Hematopoietic multipotent progenitor cell treated with erythropoietin and hydrocortisone succinate and interleukin-3 and kit ligand, for 6 days (in vitro differentiated cells): ENCODE measurements at regions not wholly inside any gene's neighbourhood (a gene's known extent, or its start where the extent isn't known, plus 50 kb on each side); places are given as distances from the start of the nearest gene placed in this dataset.
"Not testable (repeated sequence)": the region's sequence is repeated elsewhere in the genome, so short reads cannot be mapped to it uniquely, and the experiment has no call there.

ENCODE experiments used
- DNase-seq: peaks from one replicate; pipeline ENCODE4 v3.0.0-alpha.2; 2015

DNA sequence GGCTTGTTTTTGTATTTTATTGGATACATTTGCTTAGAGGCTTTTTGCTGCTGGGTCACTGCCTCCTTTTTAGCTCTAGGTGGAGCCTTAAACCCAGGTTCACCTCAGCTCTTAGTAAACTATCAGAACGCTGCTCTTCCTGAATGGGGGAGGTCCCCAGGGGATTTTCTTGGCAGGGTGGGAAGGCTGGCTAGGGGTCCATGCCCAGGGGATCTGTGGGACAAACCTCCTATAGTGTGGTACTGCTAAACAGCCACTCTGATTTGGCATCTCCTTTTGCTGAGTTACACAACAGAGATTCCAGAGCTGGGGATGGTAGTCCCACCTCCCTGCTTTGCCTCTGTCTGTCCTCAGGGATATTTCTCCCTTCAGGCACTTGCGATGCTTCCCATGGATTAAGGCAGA is 204.9 kb downstream of the ZIC5 start:
- DNase-seq = no peak

DNA sequence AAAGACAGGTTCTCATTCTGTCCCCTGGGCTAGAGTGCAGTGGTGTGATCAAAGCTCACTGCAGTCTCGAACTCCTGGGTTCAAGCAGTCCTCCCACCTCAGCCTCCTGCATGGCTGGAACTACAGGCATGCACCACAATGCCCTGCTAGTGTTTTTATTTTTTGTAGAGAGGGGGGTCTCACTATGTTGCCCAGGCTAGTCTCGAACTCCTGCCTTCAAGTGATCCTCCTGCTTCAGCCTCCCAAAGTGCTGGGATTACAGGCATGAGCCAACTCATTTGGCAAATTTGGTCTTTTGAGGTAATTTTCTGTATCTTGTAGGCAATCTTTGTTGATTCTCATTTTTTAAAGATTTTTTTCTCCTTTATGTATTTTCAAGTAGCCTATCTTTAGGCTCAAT is 205.7 kb downstream of the ZIC5 start:
- DNase-seq = no peak

DNA sequence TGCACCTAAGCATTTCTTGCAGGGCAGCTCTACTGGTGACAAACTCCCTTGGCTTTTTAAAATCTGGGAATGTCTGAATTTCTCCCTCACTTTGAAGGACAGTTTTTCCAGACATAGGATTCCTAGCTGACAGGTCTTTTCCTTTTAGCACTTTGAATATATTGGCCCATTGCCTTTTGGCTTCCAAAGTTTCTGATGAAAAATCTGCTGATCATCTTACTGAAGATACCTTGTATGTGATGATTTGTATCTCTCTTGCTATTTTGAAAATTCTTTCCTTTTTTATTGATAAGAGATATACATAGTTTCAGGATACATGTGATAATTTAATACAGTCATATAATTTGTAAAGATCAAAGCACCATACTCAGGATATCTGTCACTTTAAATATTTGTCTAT is 211.1 kb downstream of the ZIC5 start:
- DNase-seq = no peak

DNA sequence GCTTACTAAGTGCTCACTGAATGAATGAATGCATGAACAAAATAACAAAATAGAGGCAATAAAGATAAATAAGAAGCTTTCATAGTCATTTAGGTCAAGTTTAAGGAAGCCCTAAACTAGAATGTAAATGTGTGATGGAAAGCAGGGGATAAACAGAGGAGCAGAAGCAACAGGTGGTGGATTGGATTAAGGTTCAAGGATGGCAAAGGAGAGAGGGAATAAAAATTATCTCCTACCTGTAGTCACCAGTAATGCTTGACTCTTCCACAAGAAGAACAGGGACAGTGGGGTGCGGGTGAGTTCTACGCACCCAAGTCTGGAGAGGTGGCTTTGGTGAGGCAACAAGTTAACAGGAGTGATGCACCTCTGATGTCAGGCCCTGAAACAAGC is 212.4 kb downstream of the ZIC5 start:
- DNase-seq = no peak

DNA sequence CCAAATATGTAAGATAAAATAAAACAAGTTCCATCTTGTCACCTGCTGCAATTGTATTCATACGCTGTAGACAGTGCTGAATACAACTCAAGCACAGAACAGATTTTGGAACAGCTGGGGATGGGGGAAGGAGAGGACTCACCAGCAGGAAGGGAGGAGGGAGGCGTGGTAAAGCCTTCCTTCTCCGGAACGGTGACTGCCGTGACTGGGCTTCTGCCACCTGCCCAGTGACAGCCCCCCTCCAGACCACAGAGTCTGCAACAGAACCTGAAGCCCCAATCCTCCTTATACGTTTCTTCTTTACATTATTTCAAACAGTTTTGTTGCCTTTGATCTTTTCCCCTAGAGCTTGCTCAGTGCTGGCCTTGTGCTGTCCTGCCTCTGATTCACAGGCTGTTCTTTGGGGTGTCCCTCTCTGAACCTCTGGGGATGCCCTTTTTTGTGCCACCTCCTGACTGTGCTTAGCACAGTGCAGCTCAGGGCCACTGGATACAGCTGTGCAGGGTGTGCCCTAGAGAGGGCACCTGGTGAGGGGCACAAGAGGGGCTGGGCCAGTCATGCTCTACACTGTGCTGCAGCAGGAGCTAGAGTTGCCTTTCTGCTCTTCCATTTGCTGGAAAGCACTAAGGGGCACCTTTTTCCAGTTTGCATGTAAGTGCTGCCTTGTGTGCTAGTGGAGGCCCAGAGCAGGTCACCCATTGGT is 213.0 kb downstream of the ZIC5 start:
- DNase-seq = no peak

DNA sequence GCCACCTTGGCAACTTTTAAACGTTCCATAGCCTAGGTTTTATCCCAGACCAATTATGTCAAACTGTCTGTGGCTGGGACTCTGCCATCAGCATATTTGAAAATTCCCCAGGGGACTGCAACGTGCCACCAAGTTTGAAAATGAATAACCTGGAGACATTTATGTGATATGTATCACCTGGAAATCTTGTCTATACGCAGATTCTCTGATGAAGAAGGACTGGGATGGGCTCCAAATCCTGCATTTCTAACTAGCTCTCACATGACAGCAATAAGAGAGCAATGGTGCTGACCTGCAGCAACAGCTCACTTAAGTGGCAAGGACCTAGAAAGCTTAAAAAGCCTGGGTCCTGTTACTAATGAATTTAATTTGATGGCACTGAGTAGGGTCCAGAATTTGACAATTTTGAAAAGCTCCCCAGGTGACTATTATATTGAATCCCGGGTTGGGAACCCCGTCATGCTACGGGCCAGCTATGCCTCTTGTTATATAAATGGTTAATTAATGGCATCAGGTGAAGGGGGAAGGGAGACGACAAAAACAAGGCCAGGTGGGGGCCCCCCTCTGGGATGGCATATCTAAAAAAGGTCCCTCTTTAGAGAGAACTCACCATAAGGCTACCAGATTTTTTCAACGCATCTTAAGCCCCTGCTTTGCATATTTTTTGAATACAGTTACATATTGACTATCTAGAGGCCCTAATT is 213.7 kb downstream of the ZIC5 start:
- DNase-seq = no peak

DNA sequence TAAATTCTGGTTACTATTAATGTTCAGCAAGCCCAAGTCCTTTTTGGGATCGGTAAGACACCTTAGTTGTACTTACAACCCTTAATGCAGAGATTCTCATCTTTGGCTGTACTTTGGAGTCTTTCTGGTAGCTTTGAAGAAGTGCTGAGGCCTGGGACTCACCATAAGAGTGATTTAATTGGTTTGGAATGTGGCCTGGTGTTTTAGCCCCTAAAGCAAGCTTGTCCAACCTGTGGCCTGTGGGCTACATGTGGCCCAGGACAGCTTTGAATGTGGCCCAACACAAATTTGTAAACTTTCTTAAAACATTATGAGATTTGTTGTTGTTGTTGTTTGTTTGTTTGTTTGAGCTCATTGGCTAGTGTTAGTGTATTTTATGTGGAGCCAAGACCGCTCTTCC is 215.3 kb downstream of the ZIC5 start:
- DNase-seq = no peak

DNA sequence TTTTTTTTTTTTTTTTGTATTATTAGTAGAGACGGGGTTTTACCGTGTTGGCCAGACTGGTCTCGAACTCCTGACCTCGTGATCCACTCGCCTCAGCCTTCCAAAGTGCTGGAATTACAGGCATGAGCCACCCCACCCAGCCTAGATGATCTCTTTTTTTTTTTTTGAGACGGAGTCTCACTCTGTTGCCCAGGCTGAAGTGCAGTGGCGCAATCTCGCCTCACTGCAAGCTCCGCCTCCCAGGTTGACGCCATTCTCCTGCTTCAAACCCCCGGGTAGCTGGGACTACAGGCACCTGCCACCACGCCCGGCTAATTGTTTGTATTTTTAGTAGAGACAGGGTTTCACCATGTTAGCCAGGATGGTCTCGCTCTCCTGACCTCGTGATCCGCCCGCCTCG is 216.8 kb downstream of the ZIC5 start:
- not testable (repeated sequence) for DNase-seq

DNA sequence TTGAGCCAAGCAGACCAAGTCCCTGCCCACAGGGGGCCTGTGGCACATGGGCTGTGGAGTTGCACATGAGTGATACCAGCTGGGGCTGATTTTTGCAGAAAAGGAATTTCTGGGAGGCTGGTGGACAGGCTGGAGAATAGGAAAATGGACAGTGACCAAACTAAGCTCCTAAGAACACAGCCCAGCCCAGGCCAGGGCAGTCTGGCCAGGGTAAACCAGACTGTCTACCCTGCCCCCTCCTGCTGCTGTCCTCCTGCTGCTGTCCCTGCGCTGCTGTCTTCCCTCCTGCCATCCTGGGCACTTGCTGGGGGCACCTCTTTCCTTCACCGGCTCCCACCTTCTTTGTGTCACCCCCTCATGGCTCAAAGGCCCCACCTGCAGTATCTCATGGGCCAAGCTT is 219.2 kb downstream of the ZIC5 start:
- no peak for DNase-seq

DNA sequence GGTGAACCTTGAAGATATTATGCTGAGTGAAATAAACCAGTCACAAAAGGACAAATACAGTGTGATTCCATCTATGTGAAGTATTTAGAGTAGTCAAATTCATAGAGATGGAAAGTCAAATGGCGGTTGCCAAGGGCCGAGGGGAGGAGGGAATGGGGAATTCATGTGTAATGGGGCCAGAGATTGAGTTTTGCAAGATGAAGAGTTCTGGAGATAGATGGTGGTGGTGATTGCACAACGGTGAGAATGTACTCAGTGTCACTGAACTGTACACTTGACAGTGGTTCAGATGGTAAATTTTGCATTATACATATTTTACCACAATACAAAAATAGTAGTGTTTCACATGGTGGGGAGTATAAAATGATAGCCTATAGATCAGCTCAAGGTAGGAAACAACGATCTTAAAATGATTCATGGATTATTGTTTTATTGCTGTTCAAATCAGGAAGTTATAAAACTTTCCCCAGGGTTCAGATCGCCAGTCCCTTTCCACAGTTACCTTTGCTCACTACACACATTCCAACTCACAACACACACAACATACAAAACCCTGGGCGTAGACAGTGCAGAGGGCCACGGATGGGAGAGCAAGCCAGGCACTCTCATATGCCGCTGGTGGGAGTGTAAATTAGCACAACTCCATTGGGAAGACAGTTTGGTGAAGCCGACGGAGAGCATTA is 219.9 kb downstream of the ZIC5 start:
- DNase-seq = no peak

DNA sequence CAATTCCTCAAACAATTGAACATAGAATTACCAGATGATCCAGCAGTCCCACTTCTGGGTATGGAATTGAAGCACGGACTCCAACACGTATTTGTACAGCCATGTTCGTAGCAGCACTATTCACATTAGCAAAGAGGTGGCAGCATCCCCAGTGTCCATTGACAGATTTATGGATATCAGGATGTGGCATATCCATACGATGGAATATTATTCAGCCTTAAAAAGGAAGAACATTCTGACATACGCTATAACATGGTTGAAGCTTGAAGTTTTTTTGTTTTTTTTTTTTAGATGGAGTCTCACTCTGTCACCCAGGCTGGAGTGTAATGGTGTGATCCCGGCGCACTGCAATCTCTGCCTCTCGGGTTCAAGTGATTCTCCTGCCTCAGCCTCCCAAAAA is 220.6 kb downstream of the ZIC5 start:
- no peak for DNase-seq

DNA sequence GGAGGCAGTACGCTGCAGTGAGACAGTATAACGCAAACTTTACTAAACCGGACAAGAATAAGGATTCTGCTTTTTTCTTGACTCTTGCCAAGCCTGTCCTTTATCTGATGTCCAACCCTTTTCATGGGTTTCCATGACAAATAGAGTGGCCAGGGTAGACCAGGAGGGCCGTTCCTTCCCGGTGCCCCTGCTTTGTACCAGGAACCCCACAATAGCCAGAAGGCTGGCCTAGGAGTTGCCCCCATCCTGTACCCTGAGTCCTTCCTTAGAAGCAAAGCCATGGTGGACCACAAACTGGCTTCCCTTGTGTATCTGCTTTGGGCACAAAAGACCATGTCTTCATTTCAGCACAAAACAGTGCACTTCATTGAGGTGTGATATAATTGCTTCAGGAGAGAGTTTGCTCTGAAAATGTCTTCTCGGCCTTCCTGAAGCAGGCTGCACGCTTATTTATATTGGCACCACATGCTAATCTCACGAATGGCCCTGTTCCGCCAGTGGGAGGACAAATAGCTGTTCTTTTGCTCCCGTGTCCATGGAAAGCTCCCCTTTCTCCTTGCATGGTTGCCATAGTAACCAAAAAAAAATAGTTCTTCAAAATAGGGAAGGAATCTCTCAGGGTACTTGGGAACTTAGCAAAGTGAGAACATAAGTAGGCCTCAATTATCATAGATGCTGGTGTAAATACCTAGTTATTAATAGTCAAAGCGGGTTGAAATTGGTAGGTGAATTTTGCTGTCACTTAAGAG is 222.1 kb downstream of the ZIC5 start:
- DNase-seq = no peak

DNA sequence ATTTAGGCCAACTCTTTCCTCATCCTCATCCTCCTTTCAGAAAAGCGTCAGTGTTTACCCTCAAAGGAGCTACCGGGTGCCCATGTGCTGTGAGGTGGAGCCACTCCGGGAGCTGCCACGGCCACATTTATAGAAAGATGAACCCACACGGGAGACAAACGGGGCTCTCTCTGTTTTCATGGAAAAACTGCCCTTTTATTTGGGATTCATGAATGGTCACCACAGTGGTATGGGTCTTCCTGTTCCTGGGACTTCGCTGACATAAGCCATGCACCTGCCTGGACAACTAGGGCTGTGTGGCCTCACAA is 224.2 kb downstream of the ZIC5 start:
- DNase-seq = no peak

DNA sequence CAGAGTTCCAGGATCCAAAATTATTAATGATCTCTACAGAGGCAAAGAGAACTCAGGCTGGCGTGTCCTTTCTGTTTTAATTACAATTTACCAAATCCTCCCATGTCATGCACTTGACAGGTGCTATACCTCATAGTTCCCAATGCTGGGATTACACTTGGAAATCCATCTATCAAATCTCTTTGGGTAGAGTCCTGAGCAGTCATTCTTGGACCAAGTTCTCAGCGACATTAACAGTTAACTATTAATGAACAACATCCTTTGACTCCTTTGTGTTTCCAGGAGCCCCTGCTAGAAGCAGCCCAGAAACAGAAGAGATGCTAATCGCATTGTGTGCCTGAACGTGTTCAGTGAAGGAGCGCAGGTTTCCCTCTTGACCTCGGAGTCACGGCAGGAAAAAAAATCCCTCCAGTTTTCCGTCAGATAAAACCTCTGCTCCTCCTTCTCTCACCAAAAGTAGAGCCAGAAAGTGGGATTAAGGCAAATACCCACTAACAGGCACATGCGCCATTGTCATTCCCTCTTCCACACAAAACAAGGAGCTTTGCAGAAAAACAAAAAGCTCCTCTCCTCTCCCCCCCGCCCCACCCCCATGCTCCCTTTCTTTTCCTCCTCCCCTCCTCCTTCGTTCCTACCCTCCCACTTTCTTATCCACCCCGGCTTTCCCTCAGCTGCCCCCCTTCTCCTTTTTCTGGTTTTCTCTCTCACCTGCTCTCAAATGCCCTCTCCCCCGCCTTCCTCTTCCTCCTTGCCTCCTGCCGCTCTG is 224.7 kb downstream of the ZIC5 start:
- DNase-seq = no peak

DNA sequence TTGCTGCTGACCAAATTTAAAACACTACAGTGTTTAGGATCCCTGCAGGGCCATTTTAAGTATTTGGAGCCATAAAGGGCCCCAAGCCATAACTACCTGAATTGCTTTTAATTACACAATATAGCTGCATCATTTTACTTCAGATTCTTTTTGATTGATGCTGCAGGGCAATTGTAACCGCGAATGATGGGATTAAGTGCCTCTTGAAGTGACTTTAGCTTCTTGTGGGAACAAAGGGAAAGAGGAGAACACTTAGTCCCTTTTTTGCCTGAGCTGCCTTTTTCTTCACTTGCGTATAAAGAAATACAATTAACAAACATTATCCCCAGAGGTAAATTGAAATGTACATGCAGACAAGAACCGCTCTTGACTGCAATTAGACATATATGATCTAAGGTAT is 228.5 kb downstream of the ZIC5 start:
- no peak for DNase-seq

DNA sequence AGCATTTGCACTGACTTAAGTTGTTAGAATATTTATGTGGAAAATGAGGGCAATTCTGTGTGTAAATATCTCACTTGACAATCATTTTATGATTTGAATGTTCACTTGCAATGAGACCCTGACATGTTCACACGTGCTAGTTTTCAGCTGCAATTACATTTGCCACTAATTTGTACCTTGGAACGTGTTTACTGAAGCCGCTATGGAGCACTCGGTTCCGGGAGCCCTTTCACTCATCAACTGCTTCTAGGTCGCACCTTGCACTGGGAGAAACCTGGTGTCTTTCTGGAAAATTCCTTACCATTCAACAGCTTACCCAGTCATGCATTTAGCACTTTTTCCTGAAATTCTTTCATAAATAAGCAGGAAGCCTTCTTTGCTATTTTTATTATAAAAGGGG is 229.6 kb downstream of the ZIC5 start:
- no peak for DNase-seq

DNA sequence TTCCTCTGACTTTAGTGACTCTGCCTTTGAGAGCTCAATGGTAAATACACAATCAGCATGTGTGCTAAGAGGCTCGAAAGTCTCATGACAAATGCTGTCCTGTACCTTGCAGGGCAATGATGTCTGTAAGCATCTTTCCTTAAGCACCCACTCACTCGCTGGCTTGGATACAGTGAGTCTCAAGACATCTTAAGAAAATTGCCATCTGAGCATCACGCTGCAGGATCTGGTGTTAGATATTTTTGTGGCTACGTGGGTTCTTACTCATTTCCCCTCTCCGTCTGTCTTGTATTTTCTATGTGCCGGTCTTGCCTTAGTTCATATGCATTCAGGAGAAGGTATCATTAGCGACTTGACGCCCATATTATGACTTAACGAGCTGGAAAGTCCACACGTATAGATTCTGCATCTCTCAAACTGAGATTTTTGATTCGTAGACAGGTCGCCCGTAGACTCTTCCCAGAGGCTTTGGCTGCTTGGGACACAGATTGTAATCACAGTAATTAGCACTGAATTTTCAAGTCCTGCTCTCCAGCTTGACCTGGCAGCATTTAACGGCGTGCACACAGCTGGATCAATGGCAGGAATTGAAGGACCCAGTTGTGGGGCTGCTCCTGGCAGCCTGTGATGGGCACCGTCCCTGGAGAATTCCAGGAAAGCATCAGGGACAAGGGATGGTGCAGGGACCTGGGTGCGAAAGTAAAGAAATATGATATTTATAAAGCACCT is 231.2 kb downstream of the ZIC5 start:
- DNase-seq = no peak

DNA sequence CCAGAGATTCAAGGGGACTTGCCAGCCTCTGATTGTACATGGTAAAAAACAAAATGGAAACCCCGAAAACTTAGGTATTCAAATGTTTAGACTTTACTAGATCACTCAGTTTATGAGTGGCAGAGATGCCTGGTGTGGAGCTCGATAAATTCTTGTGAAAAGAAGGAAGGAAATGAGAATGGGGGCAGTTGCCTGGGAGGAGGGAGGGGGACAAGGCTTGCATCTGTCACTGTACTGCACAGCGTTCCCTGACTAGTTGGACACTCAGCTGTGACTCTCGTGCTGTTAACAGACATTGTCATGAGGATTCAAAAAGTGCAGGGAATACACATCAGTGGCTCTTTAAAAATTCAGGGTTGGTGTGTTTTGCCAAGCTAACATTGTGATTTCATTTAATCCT is 232.9 kb downstream of the ZIC5 start:
- DNase-seq = peak; percentile 25

DNA sequence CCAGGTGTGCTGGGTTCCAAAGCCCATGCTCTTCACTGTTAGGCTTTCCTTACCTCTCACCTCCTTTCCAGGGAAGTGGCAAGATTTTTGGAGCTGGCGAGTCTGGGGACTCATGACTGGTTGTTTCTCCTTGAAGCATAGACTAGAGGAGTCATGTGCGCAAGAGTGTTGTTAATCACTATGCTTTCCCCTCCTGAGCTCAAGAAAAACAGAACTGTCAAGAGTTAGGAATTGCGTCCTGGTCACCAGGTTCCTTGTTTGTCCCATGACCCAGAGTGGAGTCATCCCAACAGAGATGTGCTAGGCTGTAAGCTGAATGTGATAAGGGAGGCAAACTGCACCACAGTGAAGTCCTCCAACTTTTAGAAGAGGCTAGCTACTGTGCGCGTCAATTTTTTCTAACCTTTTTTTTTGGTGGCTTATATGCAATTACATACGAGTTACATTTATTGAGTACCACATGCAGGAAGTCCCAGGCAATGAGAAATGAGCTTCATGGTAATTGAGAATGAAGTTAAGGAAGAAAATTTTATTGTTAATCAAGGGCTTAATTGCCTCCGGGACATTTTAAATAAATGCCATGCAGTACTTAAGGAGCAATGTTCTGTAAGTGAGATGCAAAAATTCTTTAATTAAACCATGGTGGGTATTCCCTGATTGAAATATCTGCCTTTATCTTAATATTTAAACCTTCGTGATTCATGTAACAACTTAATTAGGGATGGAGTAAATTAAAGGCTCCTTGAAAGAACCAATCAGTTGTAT is 233.9 kb downstream of the ZIC5 start:
- DNase-seq = no peak

DNA sequence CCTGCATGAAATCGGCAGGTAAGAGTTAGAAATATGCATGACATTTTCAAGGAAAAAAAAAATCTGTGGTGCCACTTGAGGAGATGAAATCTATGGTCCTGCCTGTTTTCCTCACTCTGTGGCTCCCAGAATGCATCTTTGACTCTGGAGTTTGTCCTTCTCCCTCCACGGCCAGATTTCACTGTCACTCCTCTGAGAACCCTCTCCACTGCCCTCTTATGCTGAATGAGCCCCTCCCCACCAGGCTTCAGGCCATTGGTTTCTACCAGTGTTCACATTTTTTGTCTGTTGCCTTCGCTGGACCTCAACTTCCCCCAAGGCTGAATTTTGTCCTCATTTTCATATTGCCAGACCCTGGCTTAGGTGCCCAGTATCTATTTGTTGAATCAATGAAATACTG is 235.0 kb downstream of the ZIC5 start:
- no peak for DNase-seq

DNA sequence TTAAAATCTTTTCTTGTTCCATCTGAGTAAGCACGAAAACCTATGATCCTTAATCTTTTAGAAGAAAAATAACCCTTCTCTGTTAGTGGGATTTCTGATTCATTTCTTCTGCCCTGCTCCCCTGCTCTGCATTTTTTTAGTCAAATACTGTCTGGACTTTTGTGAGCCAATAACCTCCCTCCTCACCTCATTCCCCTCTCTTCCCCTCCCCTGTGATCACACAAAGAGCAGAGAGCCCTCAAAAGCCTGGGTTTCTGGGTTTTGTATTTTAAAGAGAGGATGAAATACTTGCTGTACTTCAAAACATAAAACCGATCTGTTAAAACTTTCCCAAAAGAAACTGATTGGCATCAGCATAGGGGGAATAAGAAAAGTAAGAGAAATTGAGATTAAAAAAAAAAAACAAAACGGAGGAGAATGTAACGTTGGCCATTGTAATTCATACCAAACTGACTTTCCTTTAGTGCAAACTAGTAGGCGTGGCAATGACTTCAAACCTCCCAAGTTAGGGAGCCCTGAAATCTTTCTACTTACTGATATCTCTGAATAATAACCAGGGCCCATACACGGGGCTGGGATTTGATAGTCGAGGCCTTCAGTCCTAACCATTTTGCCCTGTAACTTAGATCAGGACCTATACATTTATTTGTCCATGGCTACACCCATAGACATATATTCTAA is 232.9 kb downstream of the TM9SF2 start:
- DNase-seq = no peak
